ENCODE measurements at regions not wholly inside any gene's neighbourhood (a gene's known extent, or its start where the extent isn't known, plus 50 kb on each side); places are given as distances from the start of the nearest gene placed in this dataset. TPM values are rescaled to one million over a fixed set of nuclear protein-coding genes. Genes with fewer than 3 reads are reported as not detected.

DNA sequence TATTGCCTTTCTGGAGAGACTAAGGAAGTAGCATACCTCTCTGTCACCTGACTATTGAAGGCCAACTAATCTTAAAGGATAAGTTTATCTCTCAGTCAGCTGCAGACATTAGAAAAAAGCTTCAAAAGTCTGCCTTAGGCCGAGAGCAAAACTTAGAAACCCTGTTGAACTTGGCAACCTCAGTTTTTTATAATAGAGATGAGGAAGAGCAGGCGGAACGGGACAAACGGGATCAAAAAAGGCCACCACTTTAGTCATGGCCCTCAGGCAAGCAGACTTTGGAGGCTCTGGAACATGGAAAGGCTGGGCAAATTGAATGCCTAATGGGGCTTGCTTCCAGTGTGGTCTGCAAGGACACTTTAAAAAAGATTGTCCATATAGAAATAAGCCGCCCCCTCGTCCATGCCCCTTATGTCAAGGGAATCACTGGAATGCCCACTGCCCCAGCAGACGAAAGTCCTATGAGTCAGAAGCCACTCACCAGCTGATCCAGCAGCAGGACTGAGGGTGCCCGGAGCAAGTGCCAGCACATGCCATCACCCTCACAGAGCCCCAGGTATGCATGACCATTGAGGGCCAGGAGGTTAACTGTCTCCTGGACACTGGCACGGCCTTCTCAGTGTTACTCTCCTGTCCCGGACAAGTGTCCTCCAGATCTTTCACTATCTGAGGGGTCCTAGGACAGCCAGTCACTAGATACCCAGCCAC is 61.5 kb upstream of the FAM98A start:
- H3K27ac ChIP-seq = no peak overlapping the region
- no peak for DNase-seq
- no peaks in the 10 kb centered on the region for H3K36me3 ChIP-seq
- H3K27me3 ChIP-seq = no peaks in the 10 kb centered on the region
- no peaks in the 10 kb centered on the region for H3K4me1 ChIP-seq
- no peak overlapping the region for H3K4me3 ChIP-seq
- H3K9me3 ChIP-seq = no peaks in the 10 kb centered on the region
- no peak for TF ChIP-seq POLR2A (IDR thresholded peaks at IDR 0.05)
- TF ChIP-seq, protein P1, sequence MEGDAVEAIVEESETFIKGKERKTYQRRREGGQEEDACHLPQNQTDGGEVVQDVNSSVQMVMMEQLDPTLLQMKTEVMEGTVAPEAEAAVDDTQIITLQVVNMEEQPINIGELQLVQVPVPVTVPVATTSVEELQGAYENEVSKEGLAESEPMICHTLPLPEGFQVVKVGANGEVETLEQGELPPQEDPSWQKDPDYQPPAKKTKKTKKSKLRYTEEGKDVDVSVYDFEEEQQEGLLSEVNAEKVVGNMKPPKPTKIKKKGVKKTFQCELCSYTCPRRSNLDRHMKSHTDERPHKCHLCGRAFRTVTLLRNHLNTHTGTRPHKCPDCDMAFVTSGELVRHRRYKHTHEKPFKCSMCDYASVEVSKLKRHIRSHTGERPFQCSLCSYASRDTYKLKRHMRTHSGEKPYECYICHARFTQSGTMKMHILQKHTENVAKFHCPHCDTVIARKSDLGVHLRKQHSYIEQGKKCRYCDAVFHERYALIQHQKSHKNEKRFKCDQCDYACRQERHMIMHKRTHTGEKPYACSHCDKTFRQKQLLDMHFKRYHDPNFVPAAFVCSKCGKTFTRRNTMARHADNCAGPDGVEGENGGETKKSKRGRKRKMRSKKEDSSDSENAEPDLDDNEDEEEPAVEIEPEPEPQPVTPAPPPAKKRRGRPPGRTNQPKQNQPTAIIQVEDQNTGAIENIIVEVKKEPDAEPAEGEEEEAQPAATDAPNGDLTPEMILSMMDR (IDR thresholded peaks at IDR 0.05) = no peak
- intact Hi-C loops (cut with DNase I; ENCODE audit: low total_unique reads) = no loop called here

DNA sequence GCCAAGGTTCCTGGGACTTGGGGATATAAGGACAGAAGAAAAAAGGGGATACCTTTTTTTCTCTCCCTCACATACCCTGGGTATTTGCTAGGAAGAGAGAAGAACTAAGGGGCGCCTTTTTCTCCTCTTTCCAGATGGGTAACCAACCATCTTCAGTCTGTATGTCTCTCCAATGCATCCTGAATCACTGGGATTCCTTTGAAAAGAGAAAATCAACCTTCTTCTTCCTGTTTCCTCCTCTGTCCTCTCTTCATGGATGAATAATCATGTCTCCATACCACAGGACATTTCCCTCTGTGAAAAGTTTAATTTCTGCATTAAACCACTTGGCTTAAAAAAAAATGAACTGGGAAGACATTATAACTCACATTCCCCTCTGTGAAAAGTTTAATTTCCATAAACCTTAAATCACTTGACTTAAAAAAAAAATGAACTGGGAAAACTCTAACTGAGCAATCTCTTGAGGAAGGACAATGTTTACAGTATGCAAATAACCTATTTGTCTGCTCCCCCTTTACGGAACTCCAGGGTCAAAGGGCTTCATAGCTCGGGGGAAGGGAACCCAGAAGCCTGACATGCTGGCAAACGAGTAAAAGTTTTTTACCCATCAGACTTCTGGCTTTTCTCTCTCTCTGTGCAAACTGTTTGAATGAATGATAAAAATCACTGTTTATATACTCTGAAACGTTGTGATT is 56.7 kb upstream of the FAM98A start:
- Histone ChIP-seq H3K4me1 (no peaks in the 10 kb centered on the region), H3K9me3 (no peaks in the 10 kb centered on the region), H3K27me3 (no peaks in the 10 kb centered on the region), H3K27ac (no peak overlapping the region), H3K36me3 (no peaks in the 10 kb centered on the region), H3K4me3 (no peak overlapping the region)
- TF ChIP-seq POLR2A (IDR thresholded peaks at IDR 0.05) = no peak
- TF ChIP-seq, protein P1 (IDR thresholded peaks at IDR 0.05) = no peak
- intact Hi-C loops (cut with DNase I; ENCODE audit: low total_unique reads) = no loop called here
- DNase-seq = no peak

DNA sequence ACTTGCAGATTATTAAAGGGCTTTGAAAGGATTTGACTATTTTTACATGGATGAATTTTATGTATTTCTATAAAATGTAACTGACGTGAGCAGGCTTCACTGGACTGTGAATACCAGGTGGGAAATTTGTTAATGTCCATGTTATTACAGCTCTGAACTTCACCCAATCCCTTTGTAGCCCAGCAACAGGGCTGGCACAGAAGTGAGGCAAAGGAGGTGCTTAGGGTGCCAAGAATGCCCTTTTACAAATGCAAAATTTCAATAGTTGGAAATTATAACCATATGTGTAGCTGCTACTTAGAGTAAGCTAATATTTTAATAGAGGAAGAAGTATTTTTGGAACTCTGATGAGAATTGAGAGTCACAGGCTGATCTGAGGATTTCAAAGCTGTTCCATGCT is 53.7 kb upstream of the FAM98A start:
- no peak for DNase-seq
- no peak overlapping the region for H3K27ac ChIP-seq
- no peak for TF ChIP-seq POLR2A (IDR thresholded peaks at IDR 0.05)
- TF ChIP-seq, protein P1 (IDR thresholded peaks at IDR 0.05) = no peak
- no peaks in the 10 kb centered on the region for H3K27me3 ChIP-seq
- H3K36me3 ChIP-seq = no peaks in the 10 kb centered on the region
- H3K9me3 ChIP-seq = no peaks in the 10 kb centered on the region
- no peaks in the 10 kb centered on the region for H3K4me1 ChIP-seq
- intact Hi-C loops (cut with DNase I; ENCODE audit: low total_unique reads) = no loop called here
- H3K4me3 ChIP-seq = no peak overlapping the region

- no peak for DNase-seq
- H3K4me3 ChIP-seq = no peak overlapping the region
- intact Hi-C loops (cut with DNase I; ENCODE audit: low total_unique reads) = no loop called here
- H3K27me3 ChIP-seq = no peaks in the 10 kb centered on the region
- TF ChIP-seq, protein P1 (IDR thresholded peaks at IDR 0.05) = no peak
- no peak for TF ChIP-seq POLR2A (IDR thresholded peaks at IDR 0.05)
- no peaks in the 10 kb centered on the region for H3K9me3 ChIP-seq
- no peak overlapping the region for H3K27ac ChIP-seq
- H3K36me3 ChIP-seq = no peaks in the 10 kb centered on the region
- H3K4me1 ChIP-seq = no peaks in the 10 kb centered on the region
Measured at GRCh38 chr2:33650171-33650570, 51.1 kb upstream of the FAM98A start.

MicroRNAs encoded in the stretch of these regions (microRNA counts, 767-probe panel; counts per million panel counts)
- microRNA hsa-miR-548ad = 0 to 1,760 counts per million in 2 donors

Small RNA genes in the stretch of these regions (microRNA-seq; reads per million reads assigned to microRNA genes)
- gene MIR548AD (ENCODE audit: borderline microRNAs expressed, borderline replicate concordance) = not detected

Small RNA genes in the stretch of these regions (small RNA-seq; reads per million reads assigned to genes)
- not detected for gene AC013442.1
- not detected for gene AC083939.1
- gene MIR548AD = not detected
- not detected for gene RNU6-1117P

Measured in uterus (tissue), 3 donors.